Right lobe of liver (tissue), 6 donors: ENCODE measurements at regions not wholly inside any gene's neighbourhood (a gene's known extent, or its start where the extent isn't known, plus 50 kb on each side); places are given as distances from the start of the nearest gene placed in this dataset.
"Not testable (repeated sequence)": the region's sequence is repeated elsewhere in the genome, so short reads cannot be mapped to it uniquely, and the experiment has no call there.

Source experiments
- ATAC-seq, 4 donors: fragments of 200-7000 bp; cut with Tn5 transposase; one replicate each; pipeline ENCODE4 v1.9.1; 2020; ENCODE audit warnings: mild to moderate bottlenecking in 4 of 4, moderate library complexity in 4 of 4
- DNase-seq, 3 donors: peaks; one replicate each; pipeline ENCODE4 v3.0.0-alpha.2; 2020
- H3K27ac ChIP-seq, 3 donors: fragments of 200-600 bp; one replicate each; pipeline ENCODE4 v1.8.0; 2022
- H3K27me3 ChIP-seq, 2 donors: fragments of 200-600 bp; one replicate each; pipeline ENCODE4 v1.8.0; 2022
- H3K36me3 ChIP-seq, 4 donors: fragments of 200-600 bp; sonication (generic) in 1 of 4; one replicate each; pipeline versions ENCODE4 v1.5.1 to v1.8.0; 2017 to 2022; ENCODE audit warnings: control low read depth in 1 of 4
- H3K4me1 ChIP-seq, 4 donors: fragments of 200-600 bp; sonication (generic) in 1 of 4; one replicate each; pipeline versions ENCODE4 v1.5.1 to v1.8.0; 2017 to 2022; ENCODE audit warnings: control low read depth in 1 of 4
- H3K4me3 ChIP-seq, 3 donors: fragments of 200-600 bp; one replicate each; pipeline ENCODE4 v1.8.0; 2022
- H3K9me3 ChIP-seq, 4 donors: fragments of 200-600 bp; sonication (generic) in 1 of 4; one replicate each; pipeline versions ENCODE4 v1.5.1 to v1.8.0; 2017 to 2022; ENCODE audit warnings: control low read depth in 1 of 4
- POLR2A ChIP-seq: fragments of 450-650 bp; IDR thresholded peaks from one replicate; pipeline ENCODE4 v1.6.1; 2017; ENCODE audit warnings: antibody characterized with exemption, mild to moderate bottlenecking
- WGBS: methylation state at CpG from one replicate; pipeline ENCODE4 v1.1.6; 2018; ENCODE audit warnings: low coverage, low lambda C conversion rate; ENCODE audit not compliant: insufficient coverage; ENCODE audit errors: missing lambda C conversion rate; 5-methylcytosine and 5-hydroxymethylcytosine counted together
- intact Hi-C, 2 donors: fragments of 100-400 bp; cut with DNase I; formaldehyde crosslinking; loops; one replicate each; pipeline versions ENCODE4 v1.11.2 to v1.14.1; 2022
- TF ChIP-seq, protein P1 (sequence below), 4 donors: fragments of 200-600 bp in 3 of 4; fragments of 450-650 bp in 1 of 4; IDR thresholded peaks; one replicate each; pipeline versions ENCODE4 v1.5.1 to v1.8.0; 2016 to 2022; ENCODE audit warnings: antibody characterized with exemption in 4 of 4, mild to moderate bottlenecking in 2 of 4
- donor health status: DM: no; HTN: yes; CAD: no.
- donor health status: DM: no; HTN: no; CAD: no.
- donor health status: DM: no; HTN: no; CAD: no.
- donor health status: DM: no; HTN: yes; CAD: no.
- donor health status: DM: no; HTN: yes; CAD: no.

DNA sequence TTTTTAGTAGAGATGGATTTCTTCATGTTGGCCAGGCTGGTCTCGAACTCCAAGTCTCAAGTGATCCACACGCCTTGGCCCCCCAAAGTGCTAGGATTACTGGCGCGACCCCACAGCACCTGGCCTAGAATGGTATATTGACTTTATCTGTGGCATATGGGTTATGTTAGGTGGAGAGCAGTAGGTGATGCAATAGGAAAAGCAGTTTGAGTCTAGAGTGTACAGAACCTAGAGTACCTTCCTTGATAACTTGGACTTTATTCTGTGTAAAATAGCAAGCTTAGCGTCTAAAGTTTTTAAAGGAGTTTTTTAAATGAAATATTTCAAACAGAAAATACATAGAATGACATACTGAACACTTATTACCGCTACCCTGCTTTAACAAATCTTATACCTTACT, 139.5 kb upstream of the XIST start:
- Histone ChIP-seq H3K9me3 (no peaks in the 10 kb centered on the region), H3K4me3 (no peak overlapping the region), H3K4me1 (no peaks in the 10 kb centered on the region), H3K27me3 (no peaks in the 10 kb centered on the region), H3K27ac (peak overlapping the region in 1 of 3 donors; percentile 8), H3K36me3 (peaks cover 0 to 4% (median 0%) of the 10 kb centered on the region in 4 donors)
- WGBS: 83% methylated on average over 6 of the region's 6 CpGs
- DNase-seq: no peak
- ATAC-seq: peak; percentile 65 to 82 (median 78)
- TF ChIP-seq, protein P1, sequence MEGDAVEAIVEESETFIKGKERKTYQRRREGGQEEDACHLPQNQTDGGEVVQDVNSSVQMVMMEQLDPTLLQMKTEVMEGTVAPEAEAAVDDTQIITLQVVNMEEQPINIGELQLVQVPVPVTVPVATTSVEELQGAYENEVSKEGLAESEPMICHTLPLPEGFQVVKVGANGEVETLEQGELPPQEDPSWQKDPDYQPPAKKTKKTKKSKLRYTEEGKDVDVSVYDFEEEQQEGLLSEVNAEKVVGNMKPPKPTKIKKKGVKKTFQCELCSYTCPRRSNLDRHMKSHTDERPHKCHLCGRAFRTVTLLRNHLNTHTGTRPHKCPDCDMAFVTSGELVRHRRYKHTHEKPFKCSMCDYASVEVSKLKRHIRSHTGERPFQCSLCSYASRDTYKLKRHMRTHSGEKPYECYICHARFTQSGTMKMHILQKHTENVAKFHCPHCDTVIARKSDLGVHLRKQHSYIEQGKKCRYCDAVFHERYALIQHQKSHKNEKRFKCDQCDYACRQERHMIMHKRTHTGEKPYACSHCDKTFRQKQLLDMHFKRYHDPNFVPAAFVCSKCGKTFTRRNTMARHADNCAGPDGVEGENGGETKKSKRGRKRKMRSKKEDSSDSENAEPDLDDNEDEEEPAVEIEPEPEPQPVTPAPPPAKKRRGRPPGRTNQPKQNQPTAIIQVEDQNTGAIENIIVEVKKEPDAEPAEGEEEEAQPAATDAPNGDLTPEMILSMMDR (IDR thresholded peaks at IDR 0.05): no peak
- no peak for TF ChIP-seq POLR2A
- intact Hi-C loops: no loop called here

DNA sequence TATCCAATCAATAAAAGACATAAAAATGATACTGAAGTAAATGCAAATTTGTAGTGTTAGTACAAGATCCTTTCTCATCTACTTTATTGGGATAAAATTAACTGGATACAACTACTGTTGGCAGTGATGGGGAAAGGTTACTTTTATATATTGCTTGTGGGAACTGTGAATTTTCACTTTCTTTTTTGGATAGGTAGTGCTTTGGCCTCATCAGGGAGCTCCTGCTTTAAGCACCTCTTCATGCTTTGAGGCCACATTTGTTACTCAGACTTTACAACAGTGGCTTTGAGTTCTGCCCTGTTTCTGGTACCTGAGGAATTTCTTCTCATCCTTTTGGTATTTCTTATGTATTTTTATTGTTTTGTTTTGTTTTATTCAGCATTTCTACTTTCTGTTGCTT, 134.7 kb upstream of the XIST start:
- ATAC-seq (no peak), DNase-seq (no peak)
- Histone ChIP-seq H3K36me3 (no peaks in the 10 kb centered on the region), H3K4me1 (no peaks in the 10 kb centered on the region), H3K9me3 (no peaks in the 10 kb centered on the region), H3K27me3 (no peaks in the 10 kb centered on the region), H3K4me3 (no peak overlapping the region), H3K27ac (no peak overlapping the region)
- intact Hi-C loops: no loop called here
- TF ChIP-seq POLR2A: no peak
- TF ChIP-seq, protein P1 (IDR thresholded peaks at IDR 0.05): no peak

DNA sequence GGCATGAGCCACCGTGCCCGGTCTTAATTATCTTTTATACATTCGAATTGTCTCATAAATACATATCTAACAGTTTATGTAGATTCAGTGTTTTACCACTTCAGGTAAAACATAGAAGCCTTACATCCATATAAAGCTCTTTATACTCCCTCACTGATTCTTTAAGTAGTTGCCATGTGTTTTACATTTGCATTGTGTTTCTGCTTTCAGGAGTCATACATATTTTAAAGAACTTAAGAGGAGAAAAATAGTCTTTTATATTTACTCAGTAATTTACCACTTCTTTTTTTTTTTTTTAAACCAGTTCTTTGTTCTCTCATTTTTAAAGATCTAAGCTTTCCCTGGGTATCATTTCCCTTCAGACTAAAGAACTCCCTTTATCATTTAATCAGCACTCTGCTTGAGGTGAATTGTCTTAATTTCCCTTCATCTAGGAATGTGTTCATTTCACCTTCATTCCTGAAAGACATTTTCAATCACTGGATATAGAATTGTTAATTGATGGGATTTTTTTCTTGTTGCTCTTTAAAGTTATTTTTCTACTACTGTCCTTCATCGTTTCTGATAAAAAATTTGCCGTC, 127.1 kb upstream of the XIST start:
- no peak for TF ChIP-seq POLR2A
- TF ChIP-seq, protein P1 (IDR thresholded peaks at IDR 0.05): no peak
- WGBS: 71% methylated on average over 5 of the region's 5 CpGs
- no peaks in the 10 kb centered on the region for H3K4me1 ChIP-seq
- intact Hi-C loops: no loop called here
- no peaks in the 10 kb centered on the region for H3K36me3 ChIP-seq
- H3K27me3 ChIP-seq: no peaks in the 10 kb centered on the region
- ATAC-seq (no peak), DNase-seq (no peak)
- H3K27ac ChIP-seq: no peak overlapping the region
- H3K9me3 ChIP-seq: no peaks in the 10 kb centered on the region
- no peak overlapping the region for H3K4me3 ChIP-seq

DNA sequence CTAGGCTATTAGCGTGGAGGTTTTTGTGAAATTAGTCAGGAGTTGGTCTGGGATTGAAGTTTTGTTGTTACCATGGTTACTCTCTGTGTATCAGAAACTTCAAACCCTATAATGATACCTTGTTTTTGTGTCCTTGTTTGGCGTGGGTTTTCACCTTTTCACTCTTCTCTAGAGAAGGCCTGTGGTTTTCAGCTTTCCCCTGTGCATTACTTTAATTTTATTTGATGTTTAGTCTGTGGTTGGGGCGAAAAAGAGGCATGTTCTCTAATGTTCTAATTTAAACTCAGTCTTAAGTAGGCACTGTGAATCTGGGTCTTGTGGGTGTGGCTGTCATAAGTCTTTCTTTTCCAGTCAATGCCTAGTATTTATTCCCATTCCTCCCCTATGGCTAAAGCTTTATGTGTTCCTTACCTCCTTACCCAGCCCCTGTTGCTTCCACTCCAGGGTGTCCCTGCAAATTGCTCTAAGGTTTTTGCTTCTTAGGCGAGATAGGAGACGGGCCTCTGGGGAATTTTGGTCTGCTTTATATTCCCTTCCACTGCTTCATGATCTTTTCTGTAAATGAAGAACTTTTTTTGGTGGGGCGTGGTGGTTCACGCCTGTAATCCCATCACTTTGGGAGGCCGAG, 125.1 kb upstream of the XIST start:
- Histone ChIP-seq H3K9me3 (no peaks in the 10 kb centered on the region), H3K27ac (no peak overlapping the region), H3K4me3 (no peak overlapping the region), H3K36me3 (no peaks in the 10 kb centered on the region), H3K27me3 (no peaks in the 10 kb centered on the region), H3K4me1 (no peaks in the 10 kb centered on the region)
- no peak for DNase-seq
- 86% methylated on average over 8 of the region's 8 CpGs for WGBS
- intact Hi-C loops: no loop called here
- TF ChIP-seq, protein P1 (IDR thresholded peaks at IDR 0.05): no peak
- no peak for TF ChIP-seq POLR2A
- ATAC-seq: no peak

DNA sequence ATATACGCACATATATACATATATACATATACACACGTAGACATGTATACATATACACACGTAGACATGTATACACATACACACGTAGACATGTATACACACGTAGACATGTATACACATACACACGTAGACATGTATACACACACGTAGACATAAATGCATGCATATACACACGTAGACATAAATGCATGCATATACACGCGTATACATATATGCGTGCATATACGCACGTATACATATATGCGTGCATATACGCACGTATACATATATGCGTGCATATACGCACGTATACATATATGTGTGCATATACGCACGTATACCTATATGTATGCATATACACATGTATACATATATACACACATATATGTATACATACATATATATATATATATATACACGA, 114.9 kb upstream of the XIST start:
- H3K9me3 ChIP-seq, ATAC-seq, intact Hi-C loops, H3K27me3 ChIP-seq, DNase-seq, H3K4me3 ChIP-seq, H3K36me3 ChIP-seq, H3K27ac ChIP-seq: not testable (repeated sequence)
- WGBS: 93% methylated on average over 22 of the region's 22 CpGs
- H3K4me1 ChIP-seq: peaks cover 0 to 10% (median 5%) of the 10 kb centered on the region in 4 donors
